SK-N-SH (cell line): ENCODE measurements at regions not wholly inside any gene's neighbourhood (a gene's known extent, or its start where the extent isn't known, plus 50 kb on each side); places are given as distances from the start of the nearest gene placed in this dataset.

Experiments
- CTCF ChIA-PET: fragments of 300-600, 350-600 bp; formaldehyde crosslinking; extraction: SDS; loops from one replicate; lab custom pipeline; 2021; lab: Yijun Ruan, JAX
- POLR2A ChIA-PET: fragments of 350-600 bp; sonication (Branson Sonifier 250); formaldehyde crosslinking; extraction: SDS; loops from one replicate; lab custom pipeline; 2020; ENCODE audit warnings: antibody characterized with exemption, inconsistent platforms; lab: Yijun Ruan, JAX
- DNase-seq: peaks from one replicate; pipeline ENCODE4 v3.0.0; 2012
- H2AFZ ChIP-seq: fragments of 200-600 bp; sonication (generic); 2 replicates; pipeline ENCODE4 v1.8.1; 2016; ENCODE audit warnings: antibody characterized with exemption, mild to moderate bottlenecking, low read depth
- H3F3A ChIP-seq: fragments of 200-600 bp; sonication (generic); replicated peaks from 2 replicates; pipeline ENCODE3; 2016; ENCODE audit warnings: antibody characterized with exemption, mild to moderate bottlenecking; ENCODE audit not compliant: insufficient read depth
- H3K27ac ChIP-seq, 2 experiments: fragments of 200-500 bp in 1 of 2; fragments of 200-600 bp in 1 of 2; sonication (Bioruptor generic) in 1 of 2; sonication (generic), shearing (Covaris generic) in 1 of 2; 2 replicates each; pipeline versions ENCODE4 v1.5.1 to v1.6.1; 2014 to 2016; ENCODE audit warnings: low read depth in 2 of 2, inconsistent platforms in 1 of 2, low read length in 1 of 2, mild to moderate bottlenecking in 1 of 2, mixed read lengths in 1 of 2
- H3K27me3 ChIP-seq: fragments of 200-600 bp; sonication (generic), shearing (Covaris generic); 2 replicates; pipeline ENCODE4 v1.6.1; 2016; ENCODE audit warnings: mixed run types; ENCODE audit not compliant: insufficient read depth
- H3K36me3 ChIP-seq, 2 experiments: fragments of 200-500 bp in 1 of 2; fragments of 200-600 bp in 1 of 2; sonication (Bioruptor generic) in 1 of 2; sonication (generic) in 1 of 2; replicated peaks in 1 of 2; 2 replicates each; pipeline versions ENCODE3 to v1.5.1; 2014 to 2016; ENCODE audit warnings: low read length in 1 of 2, mild to moderate bottlenecking in 1 of 2; ENCODE audit not compliant: insufficient read depth in 2 of 2, control insufficient read depth in 1 of 2
- H3K4me1 ChIP-seq, 2 experiments: fragments of 200-500 bp in 1 of 2; fragments of 200-600 bp in 1 of 2; sonication (Bioruptor generic) in 1 of 2; sonication (generic), shearing (Covaris generic) in 1 of 2; 2 replicates each; pipeline versions ENCODE4 v1.5.1 to v1.6.1; 2014 to 2016; ENCODE audit warnings: low read depth in 1 of 2, low read length in 1 of 2, mixed run types in 1 of 2; ENCODE audit not compliant: insufficient read depth in 2 of 2, control insufficient read depth in 1 of 2
- H3K4me2 ChIP-seq: fragments of 200-600 bp; sonication (generic), shearing (Covaris generic); 2 replicates; pipeline ENCODE4 v1.6.1; 2017; ENCODE audit warnings: mixed run types
- H3K4me3 ChIP-seq, 2 experiments: fragments of 200-500 bp in 1 of 2; fragments of 200-600 bp in 1 of 2; sonication (Bioruptor generic) in 1 of 2; sonication (generic), shearing (Covaris generic) in 1 of 2; 2 replicates each; pipeline versions ENCODE4 v1.5.1 to v1.8.1; 2014 to 2016; ENCODE audit warnings: low read depth in 2 of 2, inconsistent platforms in 1 of 2, low read length in 1 of 2, mild to moderate bottlenecking in 1 of 2, mixed read lengths in 1 of 2, moderate library complexity in 1 of 2
- H3K79me2 ChIP-seq: fragments of 200-600 bp; sonication (generic); 2 replicates; pipeline ENCODE4 v1.8.1; 2017; ENCODE audit warnings: mild to moderate bottlenecking; ENCODE audit not compliant: insufficient read depth
- H3K9ac ChIP-seq: fragments of 200-600 bp; sonication (generic); 2 replicates; pipeline ENCODE4 v1.6.1; 2017; ENCODE audit warnings: mixed run types
- H3K9me2 ChIP-seq: fragments of 200-600 bp; sonication (generic); 2 replicates; pipeline ENCODE4 v1.6.1; 2017; ENCODE audit warnings: mixed run types
- H3K9me3 ChIP-seq: fragments of 200-600 bp; sonication (generic); 2 replicates; pipeline ENCODE4 v1.6.1; 2017; ENCODE audit warnings: mixed run types, mild to moderate bottlenecking, moderate library complexity
- H4K20me1 ChIP-seq: fragments of 200-600 bp; sonication (generic); 2 replicates; pipeline ENCODE4 v1.6.1; 2017; ENCODE audit warnings: mild to moderate bottlenecking, mixed run types; ENCODE audit not compliant: insufficient read depth
- ELF1 ChIP-seq: IDR thresholded peaks from 2 replicates; pipeline ENCODE4 v1.4.0; 2012
- EZH2phosphoT487 ChIP-seq: fragments of 200-600 bp; sonication (generic); IDR thresholded peaks from 2 replicates; pipeline ENCODE4 v1.6.1; 2017; ENCODE audit warnings: low read depth, mixed run types, mild to moderate bottlenecking, antibody characterized with exemption, moderate library complexity, borderline replicate concordance
- FOXJ3 ChIP-seq: sonication (generic); formaldehyde crosslinking; IDR thresholded peaks from 2 replicates; pipeline ENCODE4 v1.5.1; 2020; ENCODE audit warnings: mild to moderate bottlenecking, missing genetic modification reagents
- FOXM1 ChIP-seq: IDR thresholded peaks from 2 replicates; pipeline ENCODE4 v1.4.0; 2012; ENCODE audit warnings: low read depth, mild to moderate bottlenecking
- GATA2 ChIP-seq: sonication (generic); formaldehyde crosslinking; IDR thresholded peaks from 2 replicates; pipeline ENCODE4 v1.5.0; 2020; ENCODE audit warnings: mild to moderate bottlenecking, missing genetic modification reagents
- JUND ChIP-seq: IDR thresholded peaks from 2 replicates; pipeline ENCODE4 v1.4.0; 2012
- NFIC ChIP-seq: IDR thresholded peaks from 2 replicates; pipeline ENCODE4 v1.4.0; 2012; ENCODE audit warnings: borderline replicate concordance
- POLR2AphosphoS5 ChIP-seq: IDR thresholded peaks from 2 replicates; pipeline ENCODE4 v1.6.1; 2012; ENCODE audit warnings: low read depth, low read length
- RAD21 ChIP-seq: IDR thresholded peaks from 2 replicates; pipeline ENCODE4 v1.6.1; 2012; ENCODE audit warnings: mild to moderate bottlenecking, low read length
- RCOR1 ChIP-seq: fragments of 150-350 bp; IDR thresholded peaks from 2 replicates; pipeline ENCODE4 v1.6.1; 2017; ENCODE audit warnings: antibody characterized with exemption, low read length
- RFX5 ChIP-seq: IDR thresholded peaks from 2 replicates; pipeline ENCODE4 v1.6.1; 2012; ENCODE audit warnings: mild to moderate bottlenecking, improper control_type of control experiment, low read length
- RXRA ChIP-seq: IDR thresholded peaks from 2 replicates; pipeline ENCODE4 v1.4.0; 2012; ENCODE audit warnings: low read depth, mild to moderate bottlenecking, borderline replicate concordance
- SMC3 ChIP-seq: IDR thresholded peaks from 2 replicates; pipeline ENCODE4 v1.6.1; 2012; ENCODE audit warnings: low read depth, low read length, improper control_type of control experiment
- TAF1 ChIP-seq: IDR thresholded peaks from 2 replicates; pipeline ENCODE4 v1.6.1; 2012; ENCODE audit warnings: low read depth, mild to moderate bottlenecking, low read length, moderate library complexity, borderline replicate concordance
- TEAD4 ChIP-seq: IDR thresholded peaks from 2 replicates; pipeline ENCODE4 v1.4.0; 2012; ENCODE audit warnings: mild to moderate bottlenecking, borderline replicate concordance; ENCODE audit not compliant: insufficient read depth
- WGBS: methylation state at CpG from one replicate; pipeline ENCODE4 v1.1.6; 2017; ENCODE audit warnings: low lambda C conversion rate; 5-methylcytosine and 5-hydroxymethylcytosine counted together
- TF ChIP-seq, protein P1 (sequence below): IDR thresholded peaks from 2 replicates; pipeline ENCODE4 v1.6.1; 2012; ENCODE audit warnings: mild to moderate bottlenecking, low read depth, low read length, moderate library complexity
- TF ChIP-seq, protein P2 (sequence below): fragments of 150-350 bp; IDR thresholded peaks from 2 replicates; pipeline ENCODE4 v1.6.1; 2016; ENCODE audit warnings: mild to moderate bottlenecking, low read depth, low read length
- TF ChIP-seq, protein P3 (sequence below): fragments of 150-350 bp; IDR thresholded peaks from 2 replicates; pipeline ENCODE4 v1.6.1; 2017; ENCODE audit warnings: antibody characterized with exemption, low read length, low read depth, borderline replicate concordance
- TF ChIP-seq, protein P4 (sequence below): IDR thresholded peaks from 2 replicates; pipeline ENCODE4 v1.4.0; 2012; ENCODE audit warnings: low read depth
- TF ChIP-seq, protein P5 (sequence below): IDR thresholded peaks from 2 replicates; pipeline ENCODE4; 2012

DNA sequence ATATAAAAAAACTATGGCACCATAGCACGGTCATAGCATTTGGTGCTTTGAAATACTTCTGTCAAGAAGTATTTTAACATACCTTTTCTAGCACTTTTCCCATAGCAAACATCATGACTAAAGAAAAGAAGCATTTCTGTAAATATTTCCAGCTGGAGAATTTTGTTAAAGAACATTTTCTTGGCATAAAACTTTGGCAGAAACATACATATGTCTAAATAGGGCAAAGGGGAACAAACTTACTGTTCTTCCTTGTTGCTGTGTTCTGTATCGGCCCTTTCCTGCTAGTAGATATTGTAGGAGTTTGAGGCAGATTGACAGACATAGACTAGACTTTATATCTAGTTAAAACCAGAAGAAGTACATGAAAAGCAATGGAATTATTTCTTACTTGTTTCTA is 2368.5 kb downstream of the PCDH7 start:
- no peak for DNase-seq
- H3K27me3 ChIP-seq: no peaks in the 10 kb centered on the region
- H3K4me2 ChIP-seq: no peak overlapping the region
- H3K27ac ChIP-seq: peak overlapping the region in 1 of 2 experiments; percentile 50; a peak in 1 of 4 replicates
- H3K9me3 ChIP-seq: no peaks in the 10 kb centered on the region
- no peaks in the 10 kb centered on the region for H4K20me1 ChIP-seq
- H3F3A ChIP-seq: peaks cover 4% of the 10 kb centered on the region
- H3K9me2 ChIP-seq: no peaks in the 10 kb centered on the region
- ChIA-PET CTCF (no interaction called here), POLR2A (no interaction called here)
- no peaks in the 10 kb centered on the region for H3K4me1 ChIP-seq
- no peaks in the 10 kb centered on the region for H3K36me3 ChIP-seq
- no peaks in the 10 kb centered on the region for H3K79me2 ChIP-seq
- H3K4me3 ChIP-seq: no peak overlapping the region
- TF ChIP-seq, protein P1, sequence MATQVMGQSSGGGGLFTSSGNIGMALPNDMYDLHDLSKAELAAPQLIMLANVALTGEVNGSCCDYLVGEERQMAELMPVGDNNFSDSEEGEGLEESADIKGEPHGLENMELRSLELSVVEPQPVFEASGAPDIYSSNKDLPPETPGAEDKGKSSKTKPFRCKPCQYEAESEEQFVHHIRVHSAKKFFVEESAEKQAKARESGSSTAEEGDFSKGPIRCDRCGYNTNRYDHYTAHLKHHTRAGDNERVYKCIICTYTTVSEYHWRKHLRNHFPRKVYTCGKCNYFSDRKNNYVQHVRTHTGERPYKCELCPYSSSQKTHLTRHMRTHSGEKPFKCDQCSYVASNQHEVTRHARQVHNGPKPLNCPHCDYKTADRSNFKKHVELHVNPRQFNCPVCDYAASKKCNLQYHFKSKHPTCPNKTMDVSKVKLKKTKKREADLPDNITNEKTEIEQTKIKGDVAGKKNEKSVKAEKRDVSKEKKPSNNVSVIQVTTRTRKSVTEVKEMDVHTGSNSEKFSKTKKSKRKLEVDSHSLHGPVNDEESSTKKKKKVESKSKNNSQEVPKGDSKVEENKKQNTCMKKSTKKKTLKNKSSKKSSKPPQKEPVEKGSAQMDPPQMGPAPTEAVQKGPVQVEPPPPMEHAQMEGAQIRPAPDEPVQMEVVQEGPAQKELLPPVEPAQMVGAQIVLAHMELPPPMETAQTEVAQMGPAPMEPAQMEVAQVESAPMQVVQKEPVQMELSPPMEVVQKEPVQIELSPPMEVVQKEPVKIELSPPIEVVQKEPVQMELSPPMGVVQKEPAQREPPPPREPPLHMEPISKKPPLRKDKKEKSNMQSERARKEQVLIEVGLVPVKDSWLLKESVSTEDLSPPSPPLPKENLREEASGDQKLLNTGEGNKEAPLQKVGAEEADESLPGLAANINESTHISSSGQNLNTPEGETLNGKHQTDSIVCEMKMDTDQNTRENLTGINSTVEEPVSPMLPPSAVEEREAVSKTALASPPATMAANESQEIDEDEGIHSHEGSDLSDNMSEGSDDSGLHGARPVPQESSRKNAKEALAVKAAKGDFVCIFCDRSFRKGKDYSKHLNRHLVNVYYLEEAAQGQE: no peak
- no peak for TF ChIP-seq SMC3
- TF ChIP-seq, protein P2, sequence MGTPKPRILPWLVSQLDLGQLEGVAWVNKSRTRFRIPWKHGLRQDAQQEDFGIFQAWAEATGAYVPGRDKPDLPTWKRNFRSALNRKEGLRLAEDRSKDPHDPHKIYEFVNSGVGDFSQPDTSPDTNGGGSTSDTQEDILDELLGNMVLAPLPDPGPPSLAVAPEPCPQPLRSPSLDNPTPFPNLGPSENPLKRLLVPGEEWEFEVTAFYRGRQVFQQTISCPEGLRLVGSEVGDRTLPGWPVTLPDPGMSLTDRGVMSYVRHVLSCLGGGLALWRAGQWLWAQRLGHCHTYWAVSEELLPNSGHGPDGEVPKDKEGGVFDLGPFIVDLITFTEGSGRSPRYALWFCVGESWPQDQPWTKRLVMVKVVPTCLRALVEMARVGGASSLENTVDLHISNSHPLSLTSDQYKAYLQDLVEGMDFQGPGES: no peak
- TF ChIP-seq, protein P3, sequence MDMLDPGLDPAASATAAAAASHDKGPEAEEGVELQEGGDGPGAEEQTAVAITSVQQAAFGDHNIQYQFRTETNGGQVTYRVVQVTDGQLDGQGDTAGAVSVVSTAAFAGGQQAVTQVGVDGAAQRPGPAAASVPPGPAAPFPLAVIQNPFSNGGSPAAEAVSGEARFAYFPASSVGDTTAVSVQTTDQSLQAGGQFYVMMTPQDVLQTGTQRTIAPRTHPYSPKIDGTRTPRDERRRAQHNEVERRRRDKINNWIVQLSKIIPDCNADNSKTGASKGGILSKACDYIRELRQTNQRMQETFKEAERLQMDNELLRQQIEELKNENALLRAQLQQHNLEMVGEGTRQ: no peak
- no peak for TF ChIP-seq TAF1
- TF ChIP-seq, protein P4, sequence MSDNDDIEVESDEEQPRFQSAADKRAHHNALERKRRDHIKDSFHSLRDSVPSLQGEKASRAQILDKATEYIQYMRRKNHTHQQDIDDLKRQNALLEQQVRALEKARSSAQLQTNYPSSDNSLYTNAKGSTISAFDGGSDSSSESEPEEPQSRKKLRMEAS: no peak
- TF ChIP-seq GATA2 (CRISPR knock-in tag): no peak
- TF ChIP-seq EZH2phosphoT487: no peak
- no peak for TF ChIP-seq NFIC
- no peak for TF ChIP-seq RCOR1
- TF ChIP-seq FOXM1: no peak
- no peak for TF ChIP-seq RXRA
- no peak for TF ChIP-seq FOXJ3 (CRISPR knock-in tag)
- no peak for TF ChIP-seq RFX5
- TF ChIP-seq ELF1: no peak
- TF ChIP-seq POLR2AphosphoS5: no peak
- no peak for TF ChIP-seq JUND
- TF ChIP-seq TEAD4: no peak
- TF ChIP-seq, protein P5, sequence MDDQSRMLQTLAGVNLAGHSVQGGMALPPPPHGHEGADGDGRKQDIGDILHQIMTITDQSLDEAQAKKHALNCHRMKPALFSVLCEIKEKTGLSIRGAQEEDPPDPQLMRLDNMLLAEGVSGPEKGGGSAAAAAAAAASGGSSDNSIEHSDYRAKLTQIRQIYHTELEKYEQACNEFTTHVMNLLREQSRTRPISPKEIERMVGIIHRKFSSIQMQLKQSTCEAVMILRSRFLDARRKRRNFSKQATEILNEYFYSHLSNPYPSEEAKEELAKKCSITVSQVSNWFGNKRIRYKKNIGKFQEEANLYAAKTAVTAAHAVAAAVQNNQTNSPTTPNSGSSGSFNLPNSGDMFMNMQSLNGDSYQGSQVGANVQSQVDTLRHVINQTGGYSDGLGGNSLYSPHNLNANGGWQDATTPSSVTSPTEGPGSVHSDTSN: no peak
- TF ChIP-seq RAD21: no peak
- H3K9ac ChIP-seq: no peak overlapping the region
- 19% methylated on average over 2 of the region's 2 CpGs for WGBS
- peak overlapping the region; percentile 35; the same call in 1 of the 2 replicates for H2AFZ ChIP-seq
